Left cardiac atrium (tissue), 4 donors: ENCODE measurements at regions not wholly inside any gene's neighbourhood (a gene's known extent, or its start where the extent isn't known, plus 50 kb on each side); places are given as distances from the start of the nearest gene placed in this dataset.
"Not testable (repeated sequence)": the region's sequence is repeated elsewhere in the genome, so short reads cannot be mapped to it uniquely, and the experiment has no call there.

Experiments
- ATAC-seq, 2 donors: fragments of 200-7000 bp; cut with Tn5 transposase; one replicate each; pipeline ENCODE4 v1.9.1; 2020; ENCODE audit warnings: mild to moderate bottlenecking in 2 of 2, moderate library complexity in 2 of 2
- DNase-seq: peaks from one replicate; pipeline ENCODE4 v3.0.0-alpha.2; 2020
- intact Hi-C, 2 donors: fragments of 100-400 bp; cut with DNase I; formaldehyde crosslinking; loops; one replicate each; pipeline versions ENCODE4 v1.14.1 to v1.15.1; 2022 to 2023
- donor health status: DM: no; HTN: yes; CAD: no.
- donor health status: DM: no; HTN: yes; CAD: no; lungs with severe emphysema.
- donor health status: DM: yes; HTN: yes; CAD: no.
- donor health status: Dilated cardiomyopathy.

GRCh38 chr21:6157515-6157914 is 4363.9 kb upstream of the TPTE start:
- DNase-seq, ATAC-seq, intact Hi-C loops: not testable (repeated sequence)

GRCh38 chr21:6158171-6158570 is 4363.2 kb upstream of the TPTE start:
- intact Hi-C loops, DNase-seq, ATAC-seq: not testable (repeated sequence)
